ENCODE measurements at regions not wholly inside any gene's neighbourhood (a gene's known extent, or its start where the extent isn't known, plus 50 kb on each side); places are given as distances from the start of the nearest gene placed in this dataset.
"Not testable (repeated sequence)": the region's sequence is repeated elsewhere in the genome, so short reads cannot be mapped to it uniquely, and the experiment has no call there.

DNA sequence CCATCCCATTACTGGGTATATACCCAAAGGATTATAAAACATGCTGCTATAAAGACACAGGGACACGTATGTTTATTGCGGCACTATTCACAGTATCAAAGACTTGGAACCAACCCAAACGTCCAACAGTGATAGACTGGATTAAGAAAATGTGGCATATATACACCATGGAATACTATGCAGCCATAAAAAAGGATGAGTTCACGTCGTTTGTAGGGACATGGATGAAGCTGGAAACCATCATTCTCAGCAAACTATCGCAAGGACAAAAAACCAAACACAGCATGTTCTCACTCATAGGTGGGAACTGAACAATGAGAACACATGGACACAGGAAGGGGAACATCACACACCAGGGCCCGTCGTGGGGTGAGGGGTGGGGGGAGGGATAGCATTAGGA is 106.1 kb downstream of the CHD1L start:
- intact Hi-C loops (cut with DNase I; ENCODE audit: low total_unique reads); DNase-seq (ENCODE audit: low spot score in 2 of 2); H3K4me3 ChIP-seq (ENCODE audit: low read depth, poor library complexity, severe bottlenecking): not testable (repeated sequence)
- 83 to 91% methylated on average over 8 of the region's 8 CpGs for WGBS, 2 donors

DNA sequence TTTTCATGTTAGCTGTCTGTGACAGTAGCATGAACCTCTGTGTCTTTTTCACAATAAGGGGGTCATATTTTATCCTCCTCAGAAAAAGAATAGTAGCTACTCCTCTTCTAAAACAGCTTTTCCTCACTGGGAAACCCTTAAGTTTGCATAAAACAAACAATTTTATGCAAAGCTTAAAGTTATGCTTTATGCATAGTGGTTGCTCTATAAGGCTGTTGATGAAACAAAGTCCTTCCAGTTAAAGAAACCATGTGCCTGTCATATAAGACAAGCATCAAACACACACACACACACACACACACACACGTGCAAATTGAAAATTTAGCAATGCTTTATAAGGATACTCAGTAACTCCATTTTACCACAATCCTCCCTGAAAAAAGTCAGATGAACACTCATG is 107.0 kb downstream of the CHD1L start:
- no peak overlapping the region for H3K4me3 ChIP-seq (ENCODE audit: low read depth, poor library complexity, severe bottlenecking)
- TF ChIP-seq, protein P1, sequence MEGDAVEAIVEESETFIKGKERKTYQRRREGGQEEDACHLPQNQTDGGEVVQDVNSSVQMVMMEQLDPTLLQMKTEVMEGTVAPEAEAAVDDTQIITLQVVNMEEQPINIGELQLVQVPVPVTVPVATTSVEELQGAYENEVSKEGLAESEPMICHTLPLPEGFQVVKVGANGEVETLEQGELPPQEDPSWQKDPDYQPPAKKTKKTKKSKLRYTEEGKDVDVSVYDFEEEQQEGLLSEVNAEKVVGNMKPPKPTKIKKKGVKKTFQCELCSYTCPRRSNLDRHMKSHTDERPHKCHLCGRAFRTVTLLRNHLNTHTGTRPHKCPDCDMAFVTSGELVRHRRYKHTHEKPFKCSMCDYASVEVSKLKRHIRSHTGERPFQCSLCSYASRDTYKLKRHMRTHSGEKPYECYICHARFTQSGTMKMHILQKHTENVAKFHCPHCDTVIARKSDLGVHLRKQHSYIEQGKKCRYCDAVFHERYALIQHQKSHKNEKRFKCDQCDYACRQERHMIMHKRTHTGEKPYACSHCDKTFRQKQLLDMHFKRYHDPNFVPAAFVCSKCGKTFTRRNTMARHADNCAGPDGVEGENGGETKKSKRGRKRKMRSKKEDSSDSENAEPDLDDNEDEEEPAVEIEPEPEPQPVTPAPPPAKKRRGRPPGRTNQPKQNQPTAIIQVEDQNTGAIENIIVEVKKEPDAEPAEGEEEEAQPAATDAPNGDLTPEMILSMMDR (IDR thresholded peaks at IDR 0.05) = no peak
- no peak for TF ChIP-seq POLR2A (IDR thresholded peaks at IDR 0.05)
- WGBS, 2 donors = 71 to 79% methylated on average over 1 of the region's 1 CpG
- intact Hi-C loops (cut with DNase I; ENCODE audit: low total_unique reads) = no loop called here
- DNase-seq (ENCODE audit: low spot score in 2 of 2) = no peak

DNA sequence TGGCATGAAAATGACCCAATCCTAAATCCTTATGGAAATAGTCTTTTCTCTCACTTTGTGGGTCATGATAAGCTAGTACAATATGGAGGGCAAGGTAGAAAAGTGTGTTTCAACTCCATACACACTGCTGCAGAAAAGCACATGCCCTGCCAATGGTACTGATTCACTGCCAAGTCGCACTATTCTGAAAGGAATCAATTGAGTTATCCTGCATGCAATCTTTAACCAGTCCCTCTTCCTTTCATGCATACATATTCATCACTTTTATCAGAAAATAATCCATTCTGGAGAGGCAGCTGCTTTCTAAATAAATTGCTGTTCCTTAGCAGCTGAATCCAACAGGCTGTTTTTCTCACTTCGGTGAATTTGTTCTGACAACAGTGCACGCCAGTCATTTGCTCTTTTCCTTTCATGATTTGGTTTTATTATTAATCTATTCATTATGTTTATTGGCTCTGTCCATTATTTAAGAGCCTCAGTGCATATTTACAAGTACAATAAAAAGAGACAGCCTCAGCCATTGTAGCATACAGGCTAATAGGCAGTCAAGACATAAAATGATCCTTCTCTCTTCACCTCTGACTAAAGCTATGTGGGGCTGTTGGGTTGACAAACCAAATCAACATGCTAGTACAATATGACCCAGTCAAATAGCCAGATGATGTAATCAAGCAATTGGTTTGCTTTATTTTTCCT is 108.8 kb downstream of the CHD1L start:
- intact Hi-C loops (cut with DNase I; ENCODE audit: low total_unique reads) = no loop called here
- no peak for DNase-seq (ENCODE audit: low spot score in 2 of 2)
- H3K4me3 ChIP-seq (ENCODE audit: low read depth, poor library complexity, severe bottlenecking) = no peak overlapping the region
- 52 to 60% methylated on average over 3 of the region's 3 CpGs for WGBS, 2 donors
- TF ChIP-seq, protein P1 (IDR thresholded peaks at IDR 0.05) = no peak
- TF ChIP-seq POLR2A (IDR thresholded peaks at IDR 0.05) = no peak

DNA sequence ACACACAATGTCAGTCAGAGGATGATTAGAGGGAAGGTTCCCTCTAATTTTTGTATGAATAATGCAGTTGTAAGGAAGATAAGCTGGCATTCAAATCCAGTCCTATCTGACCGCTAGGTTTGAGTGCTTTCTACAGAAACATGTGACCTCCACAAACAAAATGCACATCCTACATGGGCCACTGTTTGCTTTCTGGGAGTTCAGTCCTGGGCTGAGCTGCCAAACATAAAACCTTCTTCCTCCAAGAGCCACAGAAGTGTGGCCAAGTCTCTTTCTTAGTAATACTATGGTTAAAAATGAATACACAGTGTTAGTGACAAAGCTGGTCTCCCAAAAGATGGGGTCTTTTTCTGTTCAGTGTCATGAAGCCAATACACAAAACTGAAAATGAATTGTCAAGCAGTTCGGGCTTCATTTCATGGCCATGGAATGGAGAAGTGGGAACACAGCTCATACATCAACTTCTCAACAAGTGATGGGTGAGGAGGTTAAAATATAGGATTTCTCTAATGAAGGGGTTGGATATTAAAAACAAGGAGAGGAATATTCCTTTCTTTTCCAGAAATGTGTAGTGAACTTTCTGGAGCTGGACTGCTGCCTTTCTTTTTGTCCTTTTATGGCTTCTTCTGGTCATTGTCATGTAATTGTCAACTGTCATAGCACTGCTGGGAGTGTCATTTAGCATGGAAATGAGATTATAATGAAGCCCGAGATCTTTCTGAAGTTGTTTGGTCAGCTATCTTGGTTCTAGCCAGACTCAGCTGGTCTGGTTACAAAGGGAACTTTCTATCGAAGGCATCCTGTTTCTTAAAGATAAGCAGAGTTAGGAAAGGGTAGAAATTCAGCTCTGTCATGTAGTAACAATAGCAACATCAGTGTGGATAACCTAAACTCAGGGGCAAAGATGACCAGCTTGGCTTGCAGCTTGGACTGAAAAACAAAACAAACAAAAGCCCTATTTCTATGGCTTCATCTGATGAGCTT is 135.1 kb downstream of the CHD1L start:
- WGBS, 2 donors = 56 to 59% methylated on average over 4 of the region's 4 CpGs
- intact Hi-C loops (cut with DNase I; ENCODE audit: low total_unique reads) = no loop called here
- no peak for DNase-seq (ENCODE audit: low spot score in 2 of 2)
- H3K4me3 ChIP-seq (ENCODE audit: low read depth, poor library complexity, severe bottlenecking) = no peak overlapping the region
- no peak for TF ChIP-seq POLR2A (IDR thresholded peaks at IDR 0.05)
- TF ChIP-seq, protein P1 (IDR thresholded peaks at IDR 0.05) = no peak

DNA sequence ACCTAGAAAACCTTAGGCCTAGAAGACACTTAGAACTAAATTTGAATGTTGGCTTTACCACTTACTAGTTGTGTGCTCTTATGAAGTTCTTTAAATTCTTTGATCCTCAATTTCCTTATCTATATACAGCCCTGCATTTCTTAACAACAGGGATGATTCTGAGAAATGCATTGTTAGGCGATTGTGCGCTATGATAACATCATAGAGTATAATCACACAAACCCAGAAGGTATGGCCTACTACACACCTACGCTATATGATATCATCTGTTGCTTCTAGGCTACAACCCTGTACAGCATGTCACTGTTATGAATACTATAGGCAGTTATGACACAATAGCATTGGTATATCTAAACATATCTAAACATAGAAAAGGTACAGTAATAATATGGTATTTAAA is 137.4 kb downstream of the CHD1L start:
- 87% methylated on average over 3 of the region's 3 CpGs for WGBS, 2 donors
- intact Hi-C loops (cut with DNase I; ENCODE audit: low total_unique reads) = no loop called here
- DNase-seq (ENCODE audit: low spot score in 2 of 2) = no peak
- no peak overlapping the region for H3K4me3 ChIP-seq (ENCODE audit: low read depth, poor library complexity, severe bottlenecking)
- no peak for TF ChIP-seq POLR2A (IDR thresholded peaks at IDR 0.05)
- TF ChIP-seq, protein P1 (IDR thresholded peaks at IDR 0.05) = no peak

DNA sequence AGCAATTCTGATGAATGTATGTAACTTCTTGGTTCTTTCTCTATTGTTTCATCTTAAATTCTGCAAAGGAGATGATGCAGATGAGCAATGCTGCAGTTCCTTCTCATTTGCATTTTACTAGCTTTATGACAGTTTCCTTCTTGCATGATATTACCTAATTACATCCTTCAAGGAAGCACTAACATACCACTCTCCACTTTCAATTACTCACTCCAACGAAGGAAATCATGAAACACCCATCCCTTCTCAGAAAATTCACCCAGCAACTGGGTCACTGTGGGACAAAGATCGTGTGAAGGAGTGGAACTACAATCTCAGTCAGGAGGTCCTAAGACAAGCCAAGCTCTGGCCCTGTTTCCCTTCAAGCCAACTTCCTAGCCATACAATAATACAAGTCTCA is 142.3 kb downstream of the CHD1L start:
- WGBS, 2 donors = 55 to 57% methylated on average over 2 of the region's 2 CpGs
- intact Hi-C loops (cut with DNase I; ENCODE audit: low total_unique reads) = no loop called here
- no peak overlapping the region for H3K4me3 ChIP-seq (ENCODE audit: low read depth, poor library complexity, severe bottlenecking)
- DNase-seq (ENCODE audit: low spot score in 2 of 2) = no peak
- TF ChIP-seq POLR2A (IDR thresholded peaks at IDR 0.05) = no peak
- TF ChIP-seq, protein P1 (IDR thresholded peaks at IDR 0.05) = no peak

Data from lower leg skin (tissue), 4 donors.